ENCODE measurements at regions not wholly inside any gene's neighbourhood (a gene's known extent, or its start where the extent isn't known, plus 50 kb on each side); places are given as distances from the start of the nearest gene placed in this dataset.

DNA sequence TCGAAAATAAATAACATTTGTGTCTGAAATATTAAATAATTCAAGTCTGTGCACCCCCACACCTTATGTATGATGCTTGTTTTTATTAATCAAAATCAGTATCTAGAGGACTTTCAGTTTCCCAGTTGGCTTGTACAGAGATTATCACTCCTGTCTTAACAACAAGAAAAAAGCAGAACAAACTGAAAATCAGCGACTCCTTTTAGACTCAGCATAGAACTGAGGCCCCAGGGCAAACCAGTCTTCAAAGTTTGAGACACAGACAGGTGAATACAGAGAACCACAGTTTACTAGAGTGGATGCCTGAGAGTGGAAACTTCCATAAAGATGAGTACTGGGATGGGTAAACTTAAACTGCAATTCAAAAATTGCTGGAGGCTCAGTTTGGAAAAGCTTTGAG lies 142.8 kb upstream of the KLF8 start:
- Histone ChIP-seq H3K27ac (ENCODE audit: low read depth, low read length) (no peak overlapping the region), H3K9ac (ENCODE audit: extremely low read depth, low read length, poor library complexity, severe bottlenecking) (no peak overlapping the region), H3K4me1 (ENCODE audit: control insufficient read depth, insufficient read depth, low read length) (no peaks in the 10 kb centered on the region), H3K9me3 (ENCODE audit: control insufficient read depth, low read length) (no peaks in the 10 kb centered on the region), H3K36me3 (ENCODE audit: control insufficient read depth, insufficient read depth, low read length) (no peaks in the 10 kb centered on the region), H3K4me3 (ENCODE audit: low read length) (no peak overlapping the region), H3K27me3 (ENCODE audit: control insufficient read depth, insufficient read depth, low read length, poor library complexity, severe bottlenecking) (no peaks in the 10 kb centered on the region)
- Mint-ChIP-seq H3K9me3 (peaks cover 40% of the 10 kb centered on the region), H3K4me1 (peaks cover 2% of the 10 kb centered on the region), H3K27me3 (ENCODE audit: insufficient read depth) (no peaks in the 10 kb centered on the region), H3K27ac (no peak overlapping the region), H3K36me3 (ENCODE audit: low read depth) (peaks cover 11% of the 10 kb centered on the region), H3K4me3 (no peak overlapping the region)
- 91% methylated on average over 1 of the region's 2 CpGs; no CpG with 5 or more reads in 1 of the 2 experiments for WGBS, 2 experiments (ENCODE audit: insufficient coverage in 1 of 2, insufficient read length in 1 of 2)
- TF ChIP-seq, protein P1, sequence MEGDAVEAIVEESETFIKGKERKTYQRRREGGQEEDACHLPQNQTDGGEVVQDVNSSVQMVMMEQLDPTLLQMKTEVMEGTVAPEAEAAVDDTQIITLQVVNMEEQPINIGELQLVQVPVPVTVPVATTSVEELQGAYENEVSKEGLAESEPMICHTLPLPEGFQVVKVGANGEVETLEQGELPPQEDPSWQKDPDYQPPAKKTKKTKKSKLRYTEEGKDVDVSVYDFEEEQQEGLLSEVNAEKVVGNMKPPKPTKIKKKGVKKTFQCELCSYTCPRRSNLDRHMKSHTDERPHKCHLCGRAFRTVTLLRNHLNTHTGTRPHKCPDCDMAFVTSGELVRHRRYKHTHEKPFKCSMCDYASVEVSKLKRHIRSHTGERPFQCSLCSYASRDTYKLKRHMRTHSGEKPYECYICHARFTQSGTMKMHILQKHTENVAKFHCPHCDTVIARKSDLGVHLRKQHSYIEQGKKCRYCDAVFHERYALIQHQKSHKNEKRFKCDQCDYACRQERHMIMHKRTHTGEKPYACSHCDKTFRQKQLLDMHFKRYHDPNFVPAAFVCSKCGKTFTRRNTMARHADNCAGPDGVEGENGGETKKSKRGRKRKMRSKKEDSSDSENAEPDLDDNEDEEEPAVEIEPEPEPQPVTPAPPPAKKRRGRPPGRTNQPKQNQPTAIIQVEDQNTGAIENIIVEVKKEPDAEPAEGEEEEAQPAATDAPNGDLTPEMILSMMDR (conservative IDR thresholded peaks at IDR 0.05): no peak
- DNase-seq: no peak

DNA sequence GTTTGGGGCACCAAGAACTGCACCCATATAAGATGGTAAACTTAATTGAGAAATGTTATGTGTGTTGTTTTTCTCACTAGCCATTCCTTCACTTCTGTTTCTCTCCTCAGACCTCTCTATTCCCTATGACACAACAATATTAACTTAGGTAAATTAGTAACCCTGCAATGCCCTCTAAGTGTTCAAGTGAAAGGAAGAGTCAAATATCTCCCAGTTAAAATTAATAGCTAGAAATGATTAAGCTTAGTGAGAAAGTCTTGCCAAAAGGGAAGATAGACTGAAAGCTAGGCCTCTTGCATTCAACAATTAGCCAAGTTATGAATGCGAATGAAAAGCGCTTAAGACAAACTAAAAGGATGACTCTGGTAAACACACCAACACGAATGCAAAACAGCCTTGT lies 132.9 kb upstream of the KLF8 start:
- no peaks in the 10 kb centered on the region for H3K4me1 Mint-ChIP-seq
- no peak for DNase-seq
- Histone ChIP-seq H3K9ac (ENCODE audit: extremely low read depth, low read length, poor library complexity, severe bottlenecking) (no peak overlapping the region), H3K27ac (ENCODE audit: low read depth, low read length) (no peak overlapping the region), H3K9me3 (ENCODE audit: control insufficient read depth, low read length) (no peaks in the 10 kb centered on the region), H3K4me1 (ENCODE audit: control insufficient read depth, insufficient read depth, low read length) (no peaks in the 10 kb centered on the region), H3K4me3 (ENCODE audit: low read length) (no peak overlapping the region), H3K36me3 (ENCODE audit: control insufficient read depth, insufficient read depth, low read length) (no peaks in the 10 kb centered on the region), H3K27me3 (ENCODE audit: control insufficient read depth, insufficient read depth, low read length, poor library complexity, severe bottlenecking) (no peaks in the 10 kb centered on the region)
- H3K27me3 Mint-ChIP-seq (ENCODE audit: insufficient read depth): no peaks in the 10 kb centered on the region
- H3K27ac Mint-ChIP-seq: no peak overlapping the region
- 93% methylated on average over 3 of the region's 3 CpGs; no CpG with 5 or more reads in 1 of the 2 experiments for WGBS, 2 experiments (ENCODE audit: insufficient coverage in 1 of 2, insufficient read length in 1 of 2)
- no peak overlapping the region for H3K4me3 Mint-ChIP-seq
- H3K9me3 Mint-ChIP-seq: peaks cover 43% of the 10 kb centered on the region
- no peaks in the 10 kb centered on the region for H3K36me3 Mint-ChIP-seq (ENCODE audit: low read depth)
- TF ChIP-seq, protein P1 (conservative IDR thresholded peaks at IDR 0.05): no peak

DNA sequence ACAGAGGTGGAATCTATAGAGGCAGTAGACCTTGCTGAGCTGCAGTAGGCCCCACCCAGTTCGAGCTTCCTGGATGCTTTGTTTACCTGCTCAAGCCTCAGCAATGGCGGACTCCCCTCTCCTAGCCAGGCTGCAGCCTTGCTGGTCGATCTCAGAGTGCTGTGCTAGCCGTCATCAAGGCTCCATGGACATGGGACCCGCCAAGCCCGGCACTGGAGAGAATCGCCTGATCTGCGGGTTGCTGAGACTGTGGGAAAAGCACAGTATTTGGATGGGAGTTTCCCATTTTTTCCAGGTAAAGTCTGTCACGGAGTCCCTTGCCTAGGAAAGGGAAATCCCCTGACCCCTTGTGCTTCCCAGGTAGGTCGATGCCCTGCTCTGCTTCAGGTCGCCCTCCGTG lies 124.8 kb upstream of the KLF8 start:
- Mint-ChIP-seq H3K4me1 (no peaks in the 10 kb centered on the region), H3K27me3 (ENCODE audit: insufficient read depth) (no peaks in the 10 kb centered on the region), H3K27ac (no peak overlapping the region), H3K9me3 (peaks cover 78% of the 10 kb centered on the region), H3K4me3 (no peak overlapping the region), H3K36me3 (ENCODE audit: low read depth) (peaks cover 16% of the 10 kb centered on the region)
- DNase-seq: no peak
- TF ChIP-seq, protein P1 (conservative IDR thresholded peaks at IDR 0.05): no peak
- H3K4me3 ChIP-seq (ENCODE audit: low read length): no peak overlapping the region
- no peak overlapping the region for H3K27ac ChIP-seq (ENCODE audit: low read depth, low read length)
- H3K9ac ChIP-seq (ENCODE audit: extremely low read depth, low read length, poor library complexity, severe bottlenecking): no peak overlapping the region
- H3K27me3 ChIP-seq (ENCODE audit: control insufficient read depth, insufficient read depth, low read length, poor library complexity, severe bottlenecking): no peaks in the 10 kb centered on the region
- WGBS, 2 experiments (ENCODE audit: insufficient coverage in 1 of 2, insufficient read length in 1 of 2): 95 to 100% methylated on average over 1 to 12 of the region's 12 CpGs
- no peaks in the 10 kb centered on the region for H3K9me3 ChIP-seq (ENCODE audit: control insufficient read depth, low read length)
- no peaks in the 10 kb centered on the region for H3K4me1 ChIP-seq (ENCODE audit: control insufficient read depth, insufficient read depth, low read length)
- no peaks in the 10 kb centered on the region for H3K36me3 ChIP-seq (ENCODE audit: control insufficient read depth, insufficient read depth, low read length)

Data from endodermal cell (in vitro differentiated cells).